ENCODE measurements at regions not wholly inside any gene's neighbourhood (a gene's known extent, or its start where the extent isn't known, plus 50 kb on each side); places are given as distances from the start of the nearest gene placed in this dataset.

DNA sequence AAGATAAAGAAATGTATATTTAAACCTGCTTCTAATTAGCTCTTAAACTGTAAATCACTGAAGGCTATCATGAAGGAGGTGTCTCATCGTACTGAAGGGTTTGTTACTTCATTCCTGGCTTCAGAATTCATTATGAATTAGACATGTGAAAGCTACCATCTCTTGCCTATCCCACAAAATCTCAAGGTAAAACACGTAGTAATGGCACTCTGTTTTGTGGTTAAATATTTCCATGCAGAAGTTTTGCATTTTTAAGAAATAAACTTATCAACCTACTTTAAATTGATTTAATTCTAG, 490.7 kb upstream of the NUDT12 start:
- H3K9ac ChIP-seq (replicated peaks; ENCODE audit: extremely low read depth, insufficient read depth, low read length): no peak overlapping the region
- no peak for FAIRE-seq
- no peaks in the 10 kb centered on the region for H3K36me3 ChIP-seq (ENCODE audit: control insufficient read depth in 2 of 2, extremely low read depth in 1 of 2, insufficient read depth in 2 of 2, low read length in 2 of 2)
- H3K4me2 ChIP-seq (ENCODE audit: insufficient read depth, low read length): no peak overlapping the region
- DNase-seq (ENCODE audit: low read depth, low spot score): no peak
- dilution Hi-C loops (cut with MboI; ENCODE audit: extremely low pct_ligation_motif_present, low sequenced_read_pairs) (no loop called here), intact Hi-C loops (cut with micrococcal nuclease) (no loop called here)
- POLR2A ChIA-PET: no interaction called here
- H2AFZ ChIP-seq (ENCODE audit: low read depth, low read length): no peak overlapping the region
- H3K4me3 ChIP-seq (replicated peaks in 1 of 3; ENCODE audit: insufficient read depth in 1 of 3, low read depth in 1 of 3, low read length in 3 of 3): no peak overlapping the region
- BruUV-seq (replicated peaks): no TSS peak
- no peaks in the 10 kb centered on the region for H3K9me1 ChIP-seq (replicated peaks; ENCODE audit: control insufficient read depth, extremely low read depth, insufficient read depth, low read length)
- no peaks in the 10 kb centered on the region for H3K9me3 ChIP-seq (replicated peaks; ENCODE audit: control insufficient read depth, insufficient read depth, low read length)
- CTCF ChIA-PET: no interaction called here
- H3K4me1 ChIP-seq (ENCODE audit: control insufficient read depth, extremely low read depth, insufficient read depth, low read length): no peaks in the 10 kb centered on the region
- no peaks in the 10 kb centered on the region for H3K79me2 ChIP-seq (ENCODE audit: control insufficient read depth, insufficient read depth, low read length)
- H4K20me1 ChIP-seq (replicated peaks; ENCODE audit: control insufficient read depth, extremely low read depth, insufficient read depth, low read length): no peaks in the 10 kb centered on the region
- no peaks in the 10 kb centered on the region for H3K27me3 ChIP-seq (ENCODE audit: control insufficient read depth in 2 of 2, insufficient read depth in 2 of 2, low read length in 2 of 2)
- no peak overlapping the region for H3K27ac ChIP-seq (ENCODE audit: insufficient read depth, low read depth, low read length)
- no peak for TF ChIP-seq MYC (IDR thresholded peaks at IDR 0.05; ENCODE audit: low read depth, low read length)
- TF ChIP-seq, protein P1, sequence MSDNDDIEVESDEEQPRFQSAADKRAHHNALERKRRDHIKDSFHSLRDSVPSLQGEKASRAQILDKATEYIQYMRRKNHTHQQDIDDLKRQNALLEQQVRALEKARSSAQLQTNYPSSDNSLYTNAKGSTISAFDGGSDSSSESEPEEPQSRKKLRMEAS (IDR thresholded peaks at IDR 0.05; ENCODE audit: insufficient read depth, insufficient read length): no peak
- TF ChIP-seq, protein P2, sequence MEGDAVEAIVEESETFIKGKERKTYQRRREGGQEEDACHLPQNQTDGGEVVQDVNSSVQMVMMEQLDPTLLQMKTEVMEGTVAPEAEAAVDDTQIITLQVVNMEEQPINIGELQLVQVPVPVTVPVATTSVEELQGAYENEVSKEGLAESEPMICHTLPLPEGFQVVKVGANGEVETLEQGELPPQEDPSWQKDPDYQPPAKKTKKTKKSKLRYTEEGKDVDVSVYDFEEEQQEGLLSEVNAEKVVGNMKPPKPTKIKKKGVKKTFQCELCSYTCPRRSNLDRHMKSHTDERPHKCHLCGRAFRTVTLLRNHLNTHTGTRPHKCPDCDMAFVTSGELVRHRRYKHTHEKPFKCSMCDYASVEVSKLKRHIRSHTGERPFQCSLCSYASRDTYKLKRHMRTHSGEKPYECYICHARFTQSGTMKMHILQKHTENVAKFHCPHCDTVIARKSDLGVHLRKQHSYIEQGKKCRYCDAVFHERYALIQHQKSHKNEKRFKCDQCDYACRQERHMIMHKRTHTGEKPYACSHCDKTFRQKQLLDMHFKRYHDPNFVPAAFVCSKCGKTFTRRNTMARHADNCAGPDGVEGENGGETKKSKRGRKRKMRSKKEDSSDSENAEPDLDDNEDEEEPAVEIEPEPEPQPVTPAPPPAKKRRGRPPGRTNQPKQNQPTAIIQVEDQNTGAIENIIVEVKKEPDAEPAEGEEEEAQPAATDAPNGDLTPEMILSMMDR (IDR thresholded peaks at IDR 0.05; ENCODE audit: extremely low read depth in 1 of 2, insufficient read depth in 1 of 2, low read depth in 1 of 2, low read length in 2 of 2): no peak
- TF ChIP-seq JUN (IDR thresholded peaks at IDR 0.05; ENCODE audit: borderline replicate concordance, insufficient read depth, insufficient read length, low read depth): no peak
- TF ChIP-seq POLR2A (IDR thresholded peaks at IDR 0.05; ENCODE audit: low read depth, low read length): no peak
- no peak for TF ChIP-seq EZH2 (IDR thresholded peaks at IDR 0.05; ENCODE audit: borderline replicate concordance, low read depth, low read length, severe bottlenecking)
- TF ChIP-seq GATA2 (IDR thresholded peaks at IDR 0.05; ENCODE audit: insufficient read depth, insufficient read length, low read depth, low read length): no peak
- TF ChIP-seq POLR2AphosphoS5 (IDR thresholded peaks at IDR 0.05; ENCODE audit: insufficient read depth, low read depth, low read length): no peak
- TF ChIP-seq FOS (IDR thresholded peaks at IDR 0.05; ENCODE audit: borderline replicate concordance, insufficient read depth, low read length): no peak

Measured in endothelial cell of umbilical vein (primary cell).